ENCODE measurements at regions not wholly inside any gene's neighbourhood (a gene's known extent, or its start where the extent isn't known, plus 50 kb on each side); places are given as distances from the start of the nearest gene placed in this dataset.

DNA sequence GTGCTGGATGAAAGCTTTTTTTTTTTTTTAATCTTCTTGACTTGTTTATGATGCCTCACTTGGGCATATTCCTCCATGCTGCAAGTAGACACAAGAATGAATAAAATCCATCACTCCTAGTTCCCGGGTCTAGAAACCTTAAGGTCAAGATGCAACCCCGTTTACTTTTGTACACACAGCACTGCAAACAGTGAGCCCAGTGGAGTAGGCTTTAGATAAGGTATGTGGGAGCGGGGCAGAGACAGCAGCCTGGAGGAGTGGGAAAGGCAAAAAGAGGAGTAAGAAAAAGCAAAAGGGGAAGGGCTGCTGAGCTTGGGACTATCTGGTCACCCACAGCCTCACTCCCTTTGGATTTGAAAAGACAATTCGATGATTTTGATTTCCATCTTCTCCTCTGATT, 429.8 kb upstream of the ARGLU1 start:
- TF ChIP-seq POLR2A (IDR thresholded peaks at IDR 0.05; ENCODE audit: extremely low read depth, insufficient read length) (no peak), MYC (IDR thresholded peaks at IDR 0.05; ENCODE audit: low read depth, low read length) (no peak)
- TF ChIP-seq, protein P1, sequence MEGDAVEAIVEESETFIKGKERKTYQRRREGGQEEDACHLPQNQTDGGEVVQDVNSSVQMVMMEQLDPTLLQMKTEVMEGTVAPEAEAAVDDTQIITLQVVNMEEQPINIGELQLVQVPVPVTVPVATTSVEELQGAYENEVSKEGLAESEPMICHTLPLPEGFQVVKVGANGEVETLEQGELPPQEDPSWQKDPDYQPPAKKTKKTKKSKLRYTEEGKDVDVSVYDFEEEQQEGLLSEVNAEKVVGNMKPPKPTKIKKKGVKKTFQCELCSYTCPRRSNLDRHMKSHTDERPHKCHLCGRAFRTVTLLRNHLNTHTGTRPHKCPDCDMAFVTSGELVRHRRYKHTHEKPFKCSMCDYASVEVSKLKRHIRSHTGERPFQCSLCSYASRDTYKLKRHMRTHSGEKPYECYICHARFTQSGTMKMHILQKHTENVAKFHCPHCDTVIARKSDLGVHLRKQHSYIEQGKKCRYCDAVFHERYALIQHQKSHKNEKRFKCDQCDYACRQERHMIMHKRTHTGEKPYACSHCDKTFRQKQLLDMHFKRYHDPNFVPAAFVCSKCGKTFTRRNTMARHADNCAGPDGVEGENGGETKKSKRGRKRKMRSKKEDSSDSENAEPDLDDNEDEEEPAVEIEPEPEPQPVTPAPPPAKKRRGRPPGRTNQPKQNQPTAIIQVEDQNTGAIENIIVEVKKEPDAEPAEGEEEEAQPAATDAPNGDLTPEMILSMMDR (IDR thresholded peaks at IDR 0.05; ENCODE audit: low read depth, low read length): no peak
- TF ChIP-seq, protein P2, sequence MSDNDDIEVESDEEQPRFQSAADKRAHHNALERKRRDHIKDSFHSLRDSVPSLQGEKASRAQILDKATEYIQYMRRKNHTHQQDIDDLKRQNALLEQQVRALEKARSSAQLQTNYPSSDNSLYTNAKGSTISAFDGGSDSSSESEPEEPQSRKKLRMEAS (IDR thresholded peaks at IDR 0.05; ENCODE audit: low read depth, low read length): no peak
- no peak overlapping the region for H3K4me3 ChIP-seq (ENCODE audit: low read depth, low read length)
- DNase-seq (ENCODE audit: low read depth): no peak

DNA sequence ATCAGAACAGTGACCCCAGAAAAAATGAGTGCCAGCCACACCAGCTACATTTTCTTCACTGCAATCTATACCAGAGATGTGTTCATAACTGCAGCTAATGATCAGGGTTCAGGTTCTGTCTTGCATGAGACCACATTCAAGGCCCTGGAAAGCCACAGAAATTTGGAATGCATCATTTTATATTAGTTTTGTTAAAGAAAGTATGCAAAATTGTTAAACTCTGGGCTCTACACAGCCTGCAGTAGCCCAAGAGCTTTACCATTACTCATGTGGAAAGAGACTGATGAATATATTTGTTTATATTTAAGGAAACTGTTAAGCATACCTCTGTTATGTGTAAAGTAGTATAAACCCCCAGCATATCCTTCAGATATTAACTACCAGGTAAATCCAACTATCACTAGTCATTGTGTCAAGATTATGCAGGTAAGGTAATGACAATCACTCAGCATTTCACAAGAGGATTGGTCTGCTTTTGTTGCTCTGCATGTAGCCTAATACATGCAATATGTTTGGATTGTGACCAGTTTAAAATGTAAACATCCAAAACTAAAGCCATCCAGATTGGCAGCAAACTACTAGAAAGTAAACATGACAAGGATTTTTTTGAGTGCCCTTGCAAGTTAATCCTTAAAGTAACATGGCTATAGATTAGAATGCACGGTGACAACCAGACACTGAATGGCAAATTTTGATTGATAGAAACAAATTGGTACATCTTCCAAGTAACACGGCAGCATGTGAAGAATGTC, 429.1 kb upstream of the ARGLU1 start:
- TF ChIP-seq MYC (IDR thresholded peaks at IDR 0.05; ENCODE audit: low read depth, low read length) (no peak), POLR2A (IDR thresholded peaks at IDR 0.05; ENCODE audit: extremely low read depth, insufficient read length) (no peak)
- TF ChIP-seq, protein P1 (IDR thresholded peaks at IDR 0.05; ENCODE audit: low read depth, low read length): no peak
- DNase-seq (ENCODE audit: low read depth): no peak
- H3K4me3 ChIP-seq (ENCODE audit: low read depth, low read length): no peak overlapping the region

DNA sequence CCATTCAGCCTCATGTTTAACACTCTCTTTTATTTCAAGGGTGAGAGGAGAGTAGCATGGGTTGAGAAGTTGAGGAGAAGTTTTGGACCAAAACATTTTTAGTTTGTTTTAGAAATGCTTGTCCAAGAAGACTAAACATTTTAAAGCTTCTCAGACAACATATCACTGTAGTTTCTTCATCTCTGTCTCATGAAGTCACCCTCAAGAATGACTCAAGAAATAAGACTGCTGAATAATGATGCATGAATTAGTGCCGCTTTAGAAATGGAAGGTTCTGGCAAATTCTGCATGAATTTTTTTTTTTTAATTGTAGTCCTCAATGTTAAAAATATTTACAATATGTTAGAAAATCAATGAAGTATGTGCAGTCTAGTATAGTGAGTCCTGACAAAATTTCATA, 422.7 kb upstream of the ARGLU1 start:
- DNase-seq (ENCODE audit: low read depth): no peak
- TF ChIP-seq, protein P2 (IDR thresholded peaks at IDR 0.05; ENCODE audit: low read depth, low read length): no peak
- TF ChIP-seq, protein P1 (IDR thresholded peaks at IDR 0.05; ENCODE audit: low read depth, low read length): no peak
- no peak for TF ChIP-seq MYC (IDR thresholded peaks at IDR 0.05; ENCODE audit: low read depth, low read length)
- TF ChIP-seq POLR2A (IDR thresholded peaks at IDR 0.05; ENCODE audit: extremely low read depth, insufficient read length): no peak
- no peak overlapping the region for H3K4me3 ChIP-seq (ENCODE audit: low read depth, low read length)

DNA sequence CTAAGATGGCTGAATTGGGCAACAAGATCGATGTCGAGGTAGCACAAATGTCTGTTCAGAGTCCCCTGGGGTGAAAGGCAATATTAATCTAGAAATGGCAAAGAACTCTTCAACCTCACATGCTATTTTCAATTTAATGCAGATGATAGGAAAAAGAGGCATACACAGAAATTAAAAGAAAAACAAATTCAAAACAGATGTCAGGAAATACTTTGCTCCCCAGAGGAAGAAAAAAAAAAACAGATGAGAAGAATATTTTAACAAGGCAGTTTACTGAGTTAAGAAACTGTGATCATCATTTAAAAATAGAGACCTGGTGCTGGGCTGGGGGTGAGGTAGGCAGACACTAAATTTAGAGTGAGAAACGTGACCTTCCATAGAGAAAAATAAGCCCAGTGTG, 421.9 kb upstream of the ARGLU1 start:
- H3K4me3 ChIP-seq (ENCODE audit: low read depth, low read length): no peak overlapping the region
- no peak for DNase-seq (ENCODE audit: low read depth)
- TF ChIP-seq, protein P1 (IDR thresholded peaks at IDR 0.05; ENCODE audit: low read depth, low read length): no peak
- no peak for TF ChIP-seq POLR2A (IDR thresholded peaks at IDR 0.05; ENCODE audit: extremely low read depth, insufficient read length)
- TF ChIP-seq, protein P2 (IDR thresholded peaks at IDR 0.05; ENCODE audit: low read depth, low read length): no peak
- TF ChIP-seq MYC (IDR thresholded peaks at IDR 0.05; ENCODE audit: low read depth, low read length): no peak

DNA sequence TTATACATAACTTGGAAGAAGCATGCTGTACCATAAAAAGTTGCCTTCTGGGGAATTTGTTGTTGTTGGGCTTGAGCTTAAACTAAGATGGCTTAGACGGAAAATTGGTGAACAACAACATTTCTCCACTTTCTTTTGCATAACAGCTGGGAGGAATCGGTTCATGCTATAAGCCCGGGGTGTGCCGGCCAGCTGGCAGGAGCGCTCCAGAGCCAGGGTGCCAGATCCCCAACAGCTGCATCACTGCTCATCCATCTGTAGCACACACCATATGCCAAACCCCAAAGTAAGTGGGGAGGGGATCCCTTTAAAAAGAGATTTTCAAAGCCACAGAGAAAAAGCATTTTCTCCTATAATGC, 419.5 kb upstream of the ARGLU1 start:
- H3K4me3 ChIP-seq (ENCODE audit: low read depth, low read length): no peak overlapping the region
- no peak for DNase-seq (ENCODE audit: low read depth)
- TF ChIP-seq POLR2A (IDR thresholded peaks at IDR 0.05; ENCODE audit: extremely low read depth, insufficient read length) (no peak), MYC (IDR thresholded peaks at IDR 0.05; ENCODE audit: low read depth, low read length) (no peak)
- TF ChIP-seq, protein P1 (IDR thresholded peaks at IDR 0.05; ENCODE audit: low read depth, low read length): no peak
- TF ChIP-seq, protein P2 (IDR thresholded peaks at IDR 0.05; ENCODE audit: low read depth, low read length): no peak

Measured in NB4 (cell line).